ENCODE measurements at regions not wholly inside any gene's neighbourhood (a gene's known extent, or its start where the extent isn't known, plus 50 kb on each side); places are given as distances from the start of the nearest gene placed in this dataset.

DNA sequence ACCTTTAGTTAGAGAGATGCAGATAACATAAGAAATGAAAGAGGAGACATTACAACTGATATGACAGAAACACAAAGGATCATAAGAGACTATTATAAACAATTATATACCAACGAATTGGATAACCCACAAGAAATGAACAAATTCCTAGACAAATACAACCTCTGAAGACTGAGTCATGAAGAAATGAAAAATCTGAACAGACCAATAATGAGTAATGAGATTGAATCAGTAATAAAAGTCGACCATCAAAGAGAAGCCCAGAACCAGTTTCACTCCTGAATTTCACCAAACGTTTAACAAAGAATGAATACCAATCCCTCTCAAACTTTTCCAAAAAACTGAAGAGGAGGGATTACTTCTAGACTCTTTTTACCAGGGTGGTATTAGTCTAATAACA is 50.5 kb upstream of the PCAT7 start:
- TF ChIP-seq, protein P1, sequence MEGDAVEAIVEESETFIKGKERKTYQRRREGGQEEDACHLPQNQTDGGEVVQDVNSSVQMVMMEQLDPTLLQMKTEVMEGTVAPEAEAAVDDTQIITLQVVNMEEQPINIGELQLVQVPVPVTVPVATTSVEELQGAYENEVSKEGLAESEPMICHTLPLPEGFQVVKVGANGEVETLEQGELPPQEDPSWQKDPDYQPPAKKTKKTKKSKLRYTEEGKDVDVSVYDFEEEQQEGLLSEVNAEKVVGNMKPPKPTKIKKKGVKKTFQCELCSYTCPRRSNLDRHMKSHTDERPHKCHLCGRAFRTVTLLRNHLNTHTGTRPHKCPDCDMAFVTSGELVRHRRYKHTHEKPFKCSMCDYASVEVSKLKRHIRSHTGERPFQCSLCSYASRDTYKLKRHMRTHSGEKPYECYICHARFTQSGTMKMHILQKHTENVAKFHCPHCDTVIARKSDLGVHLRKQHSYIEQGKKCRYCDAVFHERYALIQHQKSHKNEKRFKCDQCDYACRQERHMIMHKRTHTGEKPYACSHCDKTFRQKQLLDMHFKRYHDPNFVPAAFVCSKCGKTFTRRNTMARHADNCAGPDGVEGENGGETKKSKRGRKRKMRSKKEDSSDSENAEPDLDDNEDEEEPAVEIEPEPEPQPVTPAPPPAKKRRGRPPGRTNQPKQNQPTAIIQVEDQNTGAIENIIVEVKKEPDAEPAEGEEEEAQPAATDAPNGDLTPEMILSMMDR (IDR thresholded peaks at IDR 0.05): no peak
- no peak for TF ChIP-seq POLR2A (IDR thresholded peaks at IDR 0.05)
